ENCODE measurements at regions not wholly inside any gene's neighbourhood (a gene's known extent, or its start where the extent isn't known, plus 50 kb on each side); places are given as distances from the start of the nearest gene placed in this dataset.
"Not testable (repeated sequence)": the region's sequence is repeated elsewhere in the genome, so short reads cannot be mapped to it uniquely, and the experiment has no call there.

DNA sequence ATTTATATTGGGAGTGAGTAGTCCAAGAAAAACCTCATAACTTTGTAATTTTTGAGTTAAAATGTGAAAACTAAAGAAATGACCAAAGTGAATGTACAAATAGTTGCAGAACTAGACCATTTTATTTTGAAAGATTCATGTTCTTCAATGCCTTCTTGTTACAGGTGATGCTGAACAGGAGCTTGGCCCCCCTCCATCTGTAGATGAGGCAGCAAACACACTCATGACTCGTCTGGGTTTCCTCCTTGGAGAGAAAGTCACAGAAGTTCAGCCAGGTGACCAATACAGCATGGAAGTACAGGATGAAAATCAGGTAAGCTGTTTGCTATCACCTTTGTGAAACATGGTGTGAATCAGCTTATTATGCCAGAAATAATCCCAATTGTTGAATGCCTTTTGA is 227.8 kb downstream of the TANC2 start:
- no peak overlapping the region for H3K27ac ChIP-seq
- TF ChIP-seq, protein P1, sequence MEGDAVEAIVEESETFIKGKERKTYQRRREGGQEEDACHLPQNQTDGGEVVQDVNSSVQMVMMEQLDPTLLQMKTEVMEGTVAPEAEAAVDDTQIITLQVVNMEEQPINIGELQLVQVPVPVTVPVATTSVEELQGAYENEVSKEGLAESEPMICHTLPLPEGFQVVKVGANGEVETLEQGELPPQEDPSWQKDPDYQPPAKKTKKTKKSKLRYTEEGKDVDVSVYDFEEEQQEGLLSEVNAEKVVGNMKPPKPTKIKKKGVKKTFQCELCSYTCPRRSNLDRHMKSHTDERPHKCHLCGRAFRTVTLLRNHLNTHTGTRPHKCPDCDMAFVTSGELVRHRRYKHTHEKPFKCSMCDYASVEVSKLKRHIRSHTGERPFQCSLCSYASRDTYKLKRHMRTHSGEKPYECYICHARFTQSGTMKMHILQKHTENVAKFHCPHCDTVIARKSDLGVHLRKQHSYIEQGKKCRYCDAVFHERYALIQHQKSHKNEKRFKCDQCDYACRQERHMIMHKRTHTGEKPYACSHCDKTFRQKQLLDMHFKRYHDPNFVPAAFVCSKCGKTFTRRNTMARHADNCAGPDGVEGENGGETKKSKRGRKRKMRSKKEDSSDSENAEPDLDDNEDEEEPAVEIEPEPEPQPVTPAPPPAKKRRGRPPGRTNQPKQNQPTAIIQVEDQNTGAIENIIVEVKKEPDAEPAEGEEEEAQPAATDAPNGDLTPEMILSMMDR (conservative IDR thresholded peaks at IDR 0.05) = no peak

DNA sequence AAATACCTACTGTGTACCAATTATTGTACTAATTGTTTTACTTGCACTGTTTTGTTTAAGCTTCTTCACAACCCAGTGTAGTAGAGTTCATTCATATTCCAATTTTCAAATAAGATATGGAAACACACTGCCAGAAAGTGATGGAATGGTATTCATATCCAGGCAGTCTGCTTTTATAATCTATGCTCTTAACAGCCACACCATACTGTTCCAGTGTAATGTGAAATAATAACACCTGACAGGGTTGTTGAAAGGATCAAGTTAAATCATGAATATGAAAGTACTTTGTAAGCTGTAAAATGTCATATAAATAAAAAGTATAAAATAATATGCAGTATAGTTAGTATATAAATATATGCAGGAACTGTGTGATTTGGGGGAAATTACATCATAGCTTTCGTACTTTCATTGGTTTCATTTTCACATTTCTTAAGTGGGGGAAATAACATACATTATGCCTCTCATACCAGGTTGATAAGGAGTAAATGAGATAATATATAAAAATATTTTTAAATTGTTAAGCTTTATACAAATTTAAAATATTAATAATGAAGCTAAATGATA is 230.8 kb downstream of the TANC2 start:
- H3K27ac ChIP-seq = no peak overlapping the region
- TF ChIP-seq, protein P1 (conservative IDR thresholded peaks at IDR 0.05) = no peak

DNA sequence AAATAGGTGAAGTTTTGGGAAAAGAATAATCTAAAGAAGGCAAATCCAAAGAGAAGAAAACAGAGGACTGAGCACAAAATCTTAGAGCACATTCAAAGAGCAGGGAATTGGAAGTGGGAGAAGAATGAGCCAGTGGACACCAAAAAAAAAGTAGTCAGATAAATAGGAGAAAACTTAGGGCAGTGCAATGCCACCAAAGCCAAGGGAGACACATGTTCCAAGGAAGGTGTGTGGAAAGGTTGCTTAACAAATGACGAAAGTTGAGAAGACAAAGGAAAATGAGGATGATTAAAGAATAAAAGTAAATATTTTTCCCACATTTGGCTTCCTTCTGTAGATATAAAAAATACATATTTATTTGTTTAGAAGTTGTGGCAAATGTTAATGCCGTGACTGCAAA is 237.6 kb downstream of the TANC2 start:
- no peak overlapping the region for H3K27ac ChIP-seq
- TF ChIP-seq, protein P1 (conservative IDR thresholded peaks at IDR 0.05) = no peak

DNA sequence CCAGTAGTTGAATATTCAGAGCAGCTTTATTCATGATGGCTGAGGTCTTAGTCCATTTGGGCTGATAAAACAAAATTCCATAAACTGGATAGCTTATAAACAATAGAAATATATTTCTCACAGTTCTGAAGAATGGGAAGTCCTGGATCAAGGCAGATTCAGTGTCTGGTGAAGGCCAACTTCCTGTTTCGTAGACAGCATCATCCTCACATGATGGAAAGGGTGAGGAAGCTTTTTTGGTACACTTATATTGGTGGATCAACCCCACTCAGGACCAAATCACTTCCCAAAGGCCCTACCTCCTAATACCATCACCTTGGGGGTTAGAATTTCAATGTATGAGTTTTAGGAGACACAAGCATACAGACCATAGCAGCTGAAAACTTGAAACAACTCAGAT is 224.2 kb downstream of the CYB561 start:
- H3K27ac ChIP-seq = no peak overlapping the region
- TF ChIP-seq, protein P1 (conservative IDR thresholded peaks at IDR 0.05) = no peak

DNA sequence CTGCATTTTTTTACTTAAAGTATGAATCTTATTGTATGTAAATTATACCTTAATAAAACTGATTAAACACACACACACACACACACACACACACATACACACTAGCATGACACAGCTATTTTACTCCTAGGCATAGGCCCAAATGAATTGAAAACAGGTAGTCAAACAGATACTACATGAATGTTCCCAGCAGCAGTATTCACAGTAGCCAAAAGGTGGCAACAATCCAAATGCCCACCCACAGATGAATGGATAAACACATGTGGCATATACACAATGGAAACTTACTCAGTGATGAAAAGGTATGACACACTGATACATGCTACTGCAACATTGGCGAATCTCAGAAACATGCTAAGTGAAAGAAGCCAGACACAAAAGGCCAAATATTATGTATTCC is 223.5 kb downstream of the CYB561 start:
- TF ChIP-seq, protein P1 (conservative IDR thresholded peaks at IDR 0.05) = no peak
- H3K27ac ChIP-seq = no peak overlapping the region

DNA sequence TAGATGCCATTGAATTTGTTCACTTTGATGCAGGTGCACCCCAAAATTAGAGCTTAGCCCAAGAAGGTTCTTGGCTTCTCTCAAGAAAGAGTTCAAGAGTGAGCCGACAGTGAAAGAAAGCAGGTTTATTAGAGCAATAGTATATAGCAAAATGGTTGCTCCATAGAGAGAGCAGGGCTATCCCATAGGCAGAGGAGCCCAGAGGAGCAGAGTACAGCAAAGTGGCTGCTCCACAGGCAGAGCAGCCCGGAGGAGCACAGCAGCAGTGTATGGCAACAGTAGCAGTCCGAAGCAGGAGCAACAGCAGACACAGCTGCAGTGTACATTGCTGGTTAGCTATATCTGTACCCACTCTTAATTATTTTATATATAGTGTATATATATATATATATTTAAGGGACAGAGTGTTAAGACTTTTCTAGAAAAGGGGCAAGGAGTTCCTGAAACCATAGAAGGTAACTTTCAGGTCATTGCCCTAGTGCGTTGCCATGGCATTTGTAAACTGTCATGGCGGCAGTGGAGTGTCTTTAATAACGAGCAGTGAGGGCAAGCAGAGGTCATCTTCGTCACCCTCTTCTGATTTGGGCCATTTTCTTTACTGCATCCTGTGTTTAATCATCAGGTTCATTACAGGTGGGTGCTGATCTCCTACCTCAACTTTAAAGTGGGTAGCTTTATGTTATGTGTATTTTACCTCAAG is 222.7 kb downstream of the CYB561 start:
- no peak overlapping the region for H3K27ac ChIP-seq
- TF ChIP-seq, protein P1 (conservative IDR thresholded peaks at IDR 0.05) = no peak

DNA sequence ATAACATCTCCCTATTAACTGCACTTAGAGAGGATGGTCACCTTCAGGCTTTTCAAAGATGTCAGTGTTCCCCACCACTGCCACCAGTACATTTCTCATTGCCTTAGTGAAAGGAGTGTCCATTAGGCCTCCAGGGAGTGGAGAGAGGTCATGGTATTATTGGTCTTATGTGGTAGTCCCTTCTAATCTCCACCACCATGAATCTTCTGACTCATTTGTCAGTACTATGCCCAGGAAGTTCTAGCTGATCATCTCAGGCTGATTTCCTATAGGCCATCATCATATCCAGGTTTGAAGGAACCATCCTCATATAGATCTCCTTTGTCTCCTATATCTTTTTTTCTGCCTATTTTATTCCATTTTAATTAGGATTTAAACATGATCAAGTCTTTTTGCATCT is 221.5 kb downstream of the CYB561 start:
- TF ChIP-seq, protein P1 (conservative IDR thresholded peaks at IDR 0.05) = no peak
- H3K27ac ChIP-seq = no peak overlapping the region

DNA sequence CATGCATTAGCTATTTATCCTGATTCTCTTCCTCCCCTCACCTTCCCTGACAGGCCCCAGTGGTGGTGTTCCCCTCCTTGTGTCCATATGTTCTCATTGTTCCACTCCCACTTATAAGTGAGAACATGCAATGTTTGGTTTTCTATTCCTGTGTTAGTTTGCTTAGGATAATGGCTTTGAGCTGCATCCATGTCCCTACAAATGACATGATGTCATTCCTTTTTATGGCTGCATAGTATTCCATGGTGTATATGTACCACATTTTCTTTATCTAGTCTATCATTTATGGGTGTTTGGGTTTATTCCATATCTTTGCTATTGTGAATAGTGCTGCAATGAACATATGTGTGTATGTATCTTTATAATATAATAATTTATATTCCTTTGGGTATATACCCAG is 219.4 kb downstream of the CYB561 start:
- not testable (repeated sequence) for H3K27ac ChIP-seq

DNA sequence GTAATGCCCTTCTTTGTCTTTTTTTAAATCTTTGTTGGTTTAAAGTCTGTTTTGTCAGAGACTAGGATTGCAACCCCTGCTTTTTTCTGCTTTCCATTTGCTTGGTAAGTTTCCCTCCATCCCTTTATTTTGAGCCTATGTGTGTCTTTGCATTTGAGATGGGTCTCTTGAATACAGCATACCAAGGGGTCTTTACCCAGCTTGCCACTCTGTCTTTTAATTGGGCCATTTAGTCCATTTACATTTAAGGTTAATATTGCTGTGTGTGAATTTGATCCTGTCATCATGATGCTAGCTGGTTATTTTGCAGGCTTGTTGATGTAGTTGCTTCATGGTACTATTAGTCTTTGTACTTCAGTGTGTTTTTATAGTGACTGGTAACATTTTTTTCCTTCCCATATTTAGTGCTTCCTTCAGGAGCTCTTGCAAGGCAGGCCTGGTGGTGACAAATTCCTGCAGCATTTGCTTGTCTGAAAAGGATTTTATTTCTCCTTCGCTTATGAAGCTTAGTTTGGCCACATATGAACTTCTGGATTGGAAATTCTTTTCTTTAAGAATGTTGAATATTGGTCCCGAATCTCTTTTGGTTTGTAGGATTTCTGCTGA is 215.0 kb downstream of the CYB561 start:
- H3K27ac ChIP-seq = not testable (repeated sequence)
